AG04450 (cell line): ENCODE measurements at regions not wholly inside any gene's neighbourhood (a gene's known extent, or its start where the extent isn't known, plus 50 kb on each side); places are given as distances from the start of the nearest gene placed in this dataset.

Experiments
- CTCF ChIA-PET: fragments of 300-600, 350-600 bp; formaldehyde crosslinking; extraction: SDS; loops from one replicate; lab custom pipeline; 2022; ENCODE audit warnings: antibody characterized with exemption, inconsistent platforms; lab: Charles Lee
- POLR2A ChIA-PET: fragments of 350-600 bp; formaldehyde crosslinking; extraction: SDS; loops from one replicate; lab custom pipeline; 2021; ENCODE audit warnings: antibody characterized with exemption, inconsistent platforms; lab: Yijun Ruan, JAX
- DNase-seq: peaks from one replicate; pipeline ENCODE4 v3.0.0-alpha.2; 2011; ENCODE audit warnings: low read depth, low spot score
- H3K27ac ChIP-seq: one replicate; pipeline ENCODE4 v1.5.1; 2012; ENCODE audit warnings: low read depth, low read length, control low read depth
- H3K27me3 ChIP-seq: one replicate; pipeline ENCODE4 v1.6.0; 2012; ENCODE audit warnings: low read length; ENCODE audit not compliant: control insufficient read depth, insufficient read depth
- H3K4me3 ChIP-seq: 2 replicates; pipeline ENCODE4 v1.5.1; 2011; ENCODE audit warnings: mild to moderate bottlenecking, low read depth, low read length, control low read depth
- H3K9me3 ChIP-seq: 2 replicates; pipeline ENCODE4 v1.5.1; 2012; ENCODE audit warnings: low read length; ENCODE audit not compliant: control insufficient read depth, insufficient read depth
- TF ChIP-seq, protein P1 (sequence below): IDR thresholded peaks from 2 replicates; pipeline ENCODE4 v1.5.1; 2011; ENCODE audit warnings: low read depth, low read length, control low read depth, inconsistent platforms

DNA sequence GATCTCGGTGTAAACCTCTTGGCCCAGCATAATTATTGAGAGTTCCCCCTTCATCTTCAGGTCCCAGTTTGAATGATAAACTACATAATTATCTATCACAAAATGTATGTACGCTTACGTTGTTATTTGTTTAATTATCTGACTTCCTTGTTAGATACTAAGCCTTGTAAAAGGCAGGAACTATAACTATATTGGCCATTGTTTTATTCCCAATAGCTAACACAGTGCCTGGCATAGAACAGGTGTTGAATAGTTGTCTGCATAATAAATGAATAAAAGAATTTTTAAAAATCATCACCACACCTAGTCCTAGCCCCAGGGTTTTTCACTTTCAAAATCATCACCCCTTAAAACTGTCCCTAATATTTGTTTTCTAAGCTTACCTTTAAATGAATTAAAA is 207.9 kb downstream of the MREG start:
- ChIA-PET POLR2A (no interaction called here), CTCF (interaction anchor here (0.6 to 1.2 kb wide), 3 partner anchors 19 to 72 kb away, joined by 3 to 5 read pairs (median 3); no protein-coding TSS in a partner anchor)
- Histone ChIP-seq H3K4me3 (no peak overlapping the region), H3K27ac (no peak overlapping the region), H3K27me3 (no peaks in the 10 kb centered on the region), H3K9me3 (no peaks in the 10 kb centered on the region; the same call in 1 of the 2 replicates)
- DNase-seq: no peak
- TF ChIP-seq, protein P1, sequence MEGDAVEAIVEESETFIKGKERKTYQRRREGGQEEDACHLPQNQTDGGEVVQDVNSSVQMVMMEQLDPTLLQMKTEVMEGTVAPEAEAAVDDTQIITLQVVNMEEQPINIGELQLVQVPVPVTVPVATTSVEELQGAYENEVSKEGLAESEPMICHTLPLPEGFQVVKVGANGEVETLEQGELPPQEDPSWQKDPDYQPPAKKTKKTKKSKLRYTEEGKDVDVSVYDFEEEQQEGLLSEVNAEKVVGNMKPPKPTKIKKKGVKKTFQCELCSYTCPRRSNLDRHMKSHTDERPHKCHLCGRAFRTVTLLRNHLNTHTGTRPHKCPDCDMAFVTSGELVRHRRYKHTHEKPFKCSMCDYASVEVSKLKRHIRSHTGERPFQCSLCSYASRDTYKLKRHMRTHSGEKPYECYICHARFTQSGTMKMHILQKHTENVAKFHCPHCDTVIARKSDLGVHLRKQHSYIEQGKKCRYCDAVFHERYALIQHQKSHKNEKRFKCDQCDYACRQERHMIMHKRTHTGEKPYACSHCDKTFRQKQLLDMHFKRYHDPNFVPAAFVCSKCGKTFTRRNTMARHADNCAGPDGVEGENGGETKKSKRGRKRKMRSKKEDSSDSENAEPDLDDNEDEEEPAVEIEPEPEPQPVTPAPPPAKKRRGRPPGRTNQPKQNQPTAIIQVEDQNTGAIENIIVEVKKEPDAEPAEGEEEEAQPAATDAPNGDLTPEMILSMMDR: no peak

DNA sequence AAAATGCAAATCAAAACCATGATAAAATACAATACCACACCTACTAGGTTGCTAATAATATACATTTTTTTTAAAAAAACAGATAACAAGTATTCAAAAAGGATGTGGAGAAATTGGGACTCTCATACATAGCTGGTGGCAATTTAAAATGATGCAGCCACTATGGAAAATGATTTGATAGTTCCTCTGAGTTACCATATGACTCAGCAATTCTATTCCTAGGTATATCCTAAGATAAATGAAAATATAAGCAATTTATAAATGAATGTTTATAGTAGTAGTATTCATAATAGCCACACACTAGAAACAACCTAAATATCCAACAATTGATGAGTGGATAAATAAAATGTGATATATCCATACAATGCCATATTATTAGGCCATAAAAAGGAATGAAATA is 210.2 kb downstream of the MREG start:
- ChIA-PET CTCF (no interaction called here), POLR2A (no interaction called here)
- TF ChIP-seq, protein P1: no peak
- Histone ChIP-seq H3K27ac (no peak overlapping the region), H3K9me3 (no peaks in the 10 kb centered on the region; the same call in 1 of the 2 replicates), H3K4me3 (no peak overlapping the region), H3K27me3 (no peaks in the 10 kb centered on the region)
- no peak for DNase-seq

DNA sequence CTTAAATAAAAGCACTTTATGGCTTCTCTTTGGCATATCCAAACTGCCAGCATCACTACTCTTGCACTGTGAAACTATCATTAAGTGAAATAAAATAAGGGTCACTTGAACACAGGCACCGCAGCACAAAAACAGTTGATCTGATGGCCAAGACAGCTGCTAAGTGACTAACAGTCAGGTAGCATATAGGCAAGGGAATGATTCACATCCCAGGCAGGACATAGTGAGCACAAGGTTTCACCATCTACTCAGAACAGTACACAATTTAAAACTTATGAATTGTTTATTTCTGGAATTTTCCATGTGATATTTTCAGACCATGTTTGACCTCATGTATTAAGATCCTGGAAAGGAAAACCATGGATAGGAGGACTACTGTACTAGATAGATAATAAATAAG is 214.2 kb downstream of the MREG start:
- DNase-seq: no peak
- no peak overlapping the region for H3K27ac ChIP-seq
- H3K4me3 ChIP-seq: no peak overlapping the region
- CTCF ChIA-PET: no interaction called here
- H3K9me3 ChIP-seq: no peaks in the 10 kb centered on the region; the same call in 1 of the 2 replicates
- TF ChIP-seq, protein P1: no peak
- H3K27me3 ChIP-seq: no peaks in the 10 kb centered on the region
- POLR2A ChIA-PET: no interaction called here

DNA sequence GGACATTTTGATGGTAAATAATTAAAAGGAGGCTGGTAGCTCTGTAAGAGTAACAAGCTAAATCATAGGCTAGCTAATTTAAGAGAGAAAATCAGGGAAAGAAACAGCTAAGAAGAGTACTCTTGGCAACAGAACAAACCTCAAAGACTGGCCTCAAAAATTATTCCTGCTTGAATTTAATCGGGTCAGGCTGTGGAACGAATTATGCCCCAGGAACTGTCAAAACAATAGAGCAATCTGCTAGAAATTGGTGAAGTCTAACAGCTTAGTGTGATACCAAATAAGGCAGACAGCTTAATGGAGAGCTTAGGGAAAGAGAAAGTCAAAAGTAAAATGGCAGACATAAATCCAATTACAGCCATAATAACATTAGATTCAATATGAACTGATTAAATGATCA is 215.7 kb downstream of the MREG start:
- ChIA-PET POLR2A (no interaction called here), CTCF (interaction anchor here (0.9 to 1.2 kb wide), 2 partner anchors 11 to 12 kb away, joined by 3 to 4 read pairs; no protein-coding TSS in a partner anchor)
- DNase-seq: no peak
- Histone ChIP-seq H3K27me3 (no peaks in the 10 kb centered on the region), H3K9me3 (no peaks in the 10 kb centered on the region), H3K4me3 (no peak overlapping the region), H3K27ac (no peak overlapping the region)
- TF ChIP-seq, protein P1: no peak

DNA sequence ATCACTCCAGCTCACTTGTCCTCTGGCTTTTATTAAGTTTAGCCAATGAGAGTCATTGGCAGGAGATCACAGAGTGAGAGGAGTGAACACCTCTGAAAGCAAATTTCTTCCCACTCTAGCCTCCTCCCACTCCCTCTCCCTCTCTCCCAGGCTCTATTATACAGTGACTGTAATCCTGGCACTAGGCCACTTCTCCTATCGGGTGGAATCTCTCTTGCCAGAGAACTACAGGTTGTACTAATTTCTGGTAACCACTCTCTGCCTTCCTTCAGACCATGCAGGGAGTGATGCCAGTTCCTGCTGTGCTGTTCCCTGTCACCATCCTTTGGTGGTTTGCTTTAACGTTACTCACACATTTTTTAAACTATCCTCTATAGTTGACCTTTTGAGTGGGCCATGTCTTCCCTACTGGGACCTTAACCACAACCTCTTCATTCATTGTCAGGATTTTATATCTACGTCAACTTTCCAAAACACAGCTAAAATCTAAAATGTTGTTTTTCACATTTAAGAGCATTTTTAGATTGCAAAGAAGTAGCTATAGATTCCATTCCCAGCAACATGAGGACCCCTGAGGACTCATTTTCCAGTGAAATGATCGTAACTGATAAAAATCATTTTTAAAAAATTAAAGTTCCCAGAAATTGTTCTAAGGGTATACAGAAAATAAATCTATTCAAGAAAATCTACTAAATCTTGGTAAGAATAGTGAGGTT is 217.1 kb downstream of the MREG start:
- ChIA-PET POLR2A (no interaction called here), CTCF (interaction anchor here (0.6 to 1.3 kb wide), 4 partner anchors 60 to 711 kb away, joined by 3 to 4 read pairs (median 4); no protein-coding TSS in a partner anchor)
- TF ChIP-seq, protein P1: 0 out of 2 replicates have a peak, but pooled peaks have one; percentile 13
- Histone ChIP-seq H3K4me3 (no peak overlapping the region), H3K9me3 (no peaks in the 10 kb centered on the region), H3K27me3 (no peaks in the 10 kb centered on the region), H3K27ac (no peak overlapping the region)
- DNase-seq: no peak
